Epithelial cell of proximal tubule (primary cell): ENCODE measurements at regions not wholly inside any gene's neighbourhood (a gene's known extent, or its start where the extent isn't known, plus 50 kb on each side); places are given as distances from the start of the nearest gene placed in this dataset.

ENCODE experiments used
- DNase-seq: peaks from one replicate; pipeline ENCODE4 v3.0.0-alpha.2; 2011; ENCODE audit warnings: low read depth
- H3K4me3 ChIP-seq: 2 replicates; pipeline ENCODE4 v1.5.1; 2011; ENCODE audit warnings: low read depth, mild to moderate bottlenecking, low read length
- CTCF ChIP-seq: conservative IDR thresholded peaks from 2 replicates; pipeline ENCODE4 v1.5.1; 2012; ENCODE audit warnings: low read depth, mild to moderate bottlenecking, low read length

GRCh38 chr1:185368913-185369491, 52.0 kb upstream of the IVNS1ABP start:
- no peak for DNase-seq
- no peak for TF ChIP-seq CTCF
- H3K4me3 ChIP-seq, result no peak overlapping the region

GRCh38 chr1:185368313-185368855, 51.3 kb upstream of the IVNS1ABP start:
- no peak for DNase-seq
- H3K4me3 ChIP-seq, result no peak overlapping the region
- no peak for TF ChIP-seq CTCF

- H3K4me3 ChIP-seq, result no peak overlapping the region
- TF ChIP-seq CTCF, result no peak
- no peak for DNase-seq
These were observed 50.2 kb upstream of the IVNS1ABP start for GRCh38 chr1:185367218-185367617.
